Skin of body (tissue), 2 donors: ENCODE measurements at regions not wholly inside any gene's neighbourhood (a gene's known extent, or its start where the extent isn't known, plus 50 kb on each side); places are given as distances from the start of the nearest gene placed in this dataset. TPM values are rescaled to one million over a fixed set of nuclear protein-coding genes. Genes with fewer than 3 reads are reported as not detected.

Experiments used
- DNase-seq: peaks from one replicate; lab custom pipeline; 2025; lab: John Stamatoyannopoulos, UW
- small RNA-seq: library from RNA; depleted of rRNA; stranded (forward); fragments of <200 nt; gene quantifications from one replicate; pipeline ENCODE3, GENCODE V24; 2014; ENCODE audit warnings: low replicate concordance

DNA sequence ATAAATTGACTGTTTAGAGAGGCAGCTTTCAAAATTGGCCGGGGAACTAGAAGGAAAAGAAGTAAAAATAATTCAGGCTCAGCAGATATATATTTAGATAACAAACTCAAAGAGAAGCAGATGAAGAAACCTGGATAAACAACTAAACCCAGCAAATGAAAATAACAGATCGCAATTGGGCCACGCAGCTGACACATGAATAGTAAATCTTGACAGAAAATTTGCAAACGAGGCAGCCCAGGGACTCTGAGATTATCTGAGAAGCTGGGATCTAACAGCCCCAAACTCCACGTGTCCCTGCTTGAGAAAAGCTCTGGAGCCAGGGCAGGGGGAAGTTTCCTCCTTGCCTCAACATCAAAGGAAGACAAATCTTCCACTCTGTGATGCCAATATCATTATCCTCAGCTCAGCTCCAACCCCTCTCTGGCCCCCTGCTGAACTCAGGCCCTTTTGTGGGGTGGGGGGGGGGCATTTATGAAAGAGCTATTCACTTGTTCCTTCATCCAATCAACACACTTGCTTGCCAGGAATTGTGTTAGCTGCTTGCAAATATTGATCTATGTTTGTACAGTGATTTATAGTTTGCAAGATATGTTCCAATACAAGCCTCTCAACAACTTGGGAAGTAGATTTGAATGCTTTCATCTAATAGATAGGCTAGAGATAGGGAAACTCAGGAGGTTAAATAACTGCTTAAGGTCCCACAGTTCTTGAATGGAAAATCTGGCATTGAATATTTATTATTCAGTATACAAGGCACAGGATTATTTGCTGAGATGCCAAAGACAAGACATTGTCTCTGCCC is 72.5 kb upstream of the C11orf87 start:
- DNase-seq: no peak

DNA sequence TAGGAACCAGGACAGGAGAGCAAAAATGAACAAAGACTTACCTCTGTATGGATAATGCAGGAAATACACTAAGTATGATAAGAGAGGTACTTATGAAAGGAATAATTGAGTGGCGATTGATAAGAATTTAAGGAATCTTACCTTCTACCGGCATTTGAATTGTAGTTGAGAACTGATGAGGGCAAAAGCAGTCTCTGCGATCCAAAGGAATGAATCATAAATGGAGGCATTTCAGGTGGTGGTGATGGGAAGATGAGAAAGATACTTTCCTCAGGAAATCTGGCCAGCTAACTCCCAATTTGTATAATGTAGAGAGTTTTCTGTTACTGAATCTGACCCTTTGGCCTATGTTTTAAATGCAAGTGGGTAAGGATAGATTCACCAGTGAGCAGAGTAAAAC is 71.9 kb upstream of the C11orf87 start:
- no peak for DNase-seq

DNA sequence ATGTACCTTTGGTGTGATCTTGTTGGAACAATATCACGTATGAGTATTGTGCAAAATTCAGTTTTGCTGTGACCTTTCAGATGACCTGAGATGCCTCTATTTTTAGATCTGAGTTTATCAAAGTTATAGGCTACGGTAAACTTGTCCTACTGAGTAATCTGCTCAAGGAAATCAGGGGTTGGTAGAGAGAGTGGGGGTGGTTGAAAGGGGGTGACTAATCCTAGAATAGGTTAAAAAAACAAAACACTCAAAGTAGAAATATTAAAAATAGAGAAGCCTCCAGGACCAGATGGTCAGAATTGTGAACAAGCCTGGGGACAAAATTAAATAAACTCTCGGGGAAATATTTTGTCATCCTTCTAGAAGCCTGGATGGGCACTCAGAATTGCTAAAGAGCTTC is 59.9 kb upstream of the C11orf87 start:
- DNase-seq: no peak

DNA sequence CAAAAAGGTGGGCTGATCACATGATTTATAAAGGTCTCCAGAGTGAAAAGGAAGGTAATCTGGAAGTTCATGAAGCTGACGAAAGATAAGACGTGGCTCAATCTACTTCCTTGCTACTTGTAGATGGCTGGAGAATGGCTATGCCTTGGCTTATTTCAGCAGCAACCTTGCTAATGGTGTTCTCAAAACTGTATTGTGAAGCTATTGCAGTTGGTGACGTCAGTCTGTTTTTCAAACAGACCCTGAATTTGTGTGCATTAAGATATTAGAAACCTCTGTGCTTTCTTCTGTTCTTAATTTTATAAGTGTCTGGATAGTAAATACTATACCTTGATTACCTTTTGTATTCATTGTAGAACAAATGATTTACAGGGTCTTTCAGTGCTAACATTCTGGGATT is 58.3 kb upstream of the C11orf87 start:
- DNase-seq: no peak

DNA sequence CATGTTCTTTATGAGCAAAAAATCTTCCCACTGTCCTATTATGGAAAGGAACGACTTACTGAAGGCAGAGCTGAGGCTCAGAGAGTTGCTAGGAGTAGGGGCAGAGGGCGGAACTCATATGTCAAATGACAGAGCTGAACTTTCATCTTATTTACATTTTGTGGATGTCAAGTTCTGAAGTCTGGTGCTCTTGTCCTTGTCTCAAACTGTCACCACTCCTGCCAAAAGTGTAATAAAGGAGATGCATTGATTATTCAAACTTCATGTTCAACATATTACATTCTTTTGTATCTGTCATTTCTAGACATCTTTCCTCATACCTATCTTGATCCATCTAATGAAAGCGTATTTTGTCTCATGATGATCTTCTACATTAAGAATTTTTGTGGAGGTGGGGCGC is 57.1 kb upstream of the C11orf87 start:
- no peak for DNase-seq

DNA sequence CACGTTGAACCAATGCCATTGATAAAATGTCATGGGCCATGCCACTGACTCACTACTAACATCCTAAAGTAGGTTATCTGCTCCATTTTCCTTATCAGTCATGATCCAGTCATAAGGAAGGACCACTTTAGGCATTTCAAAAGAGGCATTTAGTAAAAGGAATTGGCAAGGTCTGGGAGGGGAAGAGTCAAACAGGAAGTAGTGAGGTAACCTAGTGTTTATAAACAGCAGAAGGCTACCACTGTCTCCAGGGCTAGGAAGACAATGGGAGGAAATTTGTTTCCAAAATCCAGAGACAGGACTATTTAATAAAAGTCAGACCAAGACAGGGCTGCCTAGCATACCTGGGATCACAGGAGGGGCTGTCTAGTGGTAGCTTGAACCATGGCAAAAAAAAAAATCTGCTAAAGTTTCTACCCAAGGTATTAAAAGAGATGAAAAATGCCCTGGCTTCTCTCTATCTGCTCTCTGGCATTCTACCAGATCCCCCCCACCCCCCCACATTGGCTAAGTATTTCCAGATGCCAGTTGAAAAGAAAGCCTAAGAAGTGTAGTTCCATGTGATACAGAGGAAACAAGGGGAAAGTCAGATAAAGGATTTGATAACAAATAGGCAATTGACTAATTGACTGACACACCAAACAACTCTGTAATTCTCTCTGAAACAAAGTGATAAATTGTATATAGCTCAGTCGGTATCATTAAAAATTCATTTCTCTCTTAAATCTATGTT is 50.4 kb upstream of the C11orf87 start:
- DNase-seq: no peak

Small RNA genes in the stretch of these regions (small RNA-seq; reads per million reads assigned to genes)
- not detected for gene RF00157
- not detected for gene RNA5SP349
- gene RNU6-654P: not detected
